Ectodermal cell (in vitro differentiated cells): ENCODE measurements at regions not wholly inside any gene's neighbourhood (a gene's known extent, or its start where the extent isn't known, plus 50 kb on each side); places are given as distances from the start of the nearest gene placed in this dataset.

Source experiments
- H3K27ac ChIP-seq: 2 replicates; pipeline ENCODE4 v1.7.0; 2013; ENCODE audit warnings: mild to moderate bottlenecking, low read depth, low read length; ENCODE audit not compliant: insufficient read depth, poor library complexity, severe bottlenecking
- H3K27me3 ChIP-seq: 2 replicates; pipeline ENCODE4 v1.7.0; 2013; ENCODE audit warnings: mild to moderate bottlenecking, low read length; ENCODE audit not compliant: insufficient read depth, control insufficient read depth, poor library complexity, severe bottlenecking
- H3K36me3 ChIP-seq: one replicate; pipeline ENCODE4 v1.7.0; 2013; ENCODE audit warnings: low read length; ENCODE audit not compliant: control insufficient read depth, insufficient read depth
- H3K4me1 ChIP-seq: one replicate; pipeline ENCODE4 v1.7.0; 2013; ENCODE audit warnings: low read length; ENCODE audit not compliant: control insufficient read depth, insufficient read depth
- H3K4me3 ChIP-seq: 2 replicates; pipeline ENCODE4 v1.7.0; 2013; ENCODE audit warnings: low read depth, low read length, control low read depth; ENCODE audit not compliant: insufficient read depth
- H3K9me3 ChIP-seq: 2 replicates; pipeline ENCODE4 v1.7.0; 2013; ENCODE audit warnings: mild to moderate bottlenecking, low read length, moderate library complexity; ENCODE audit not compliant: control insufficient read depth
- whole genome bisulfite sequencing, 2 experiments: methylation state at CpG; one replicate each; pipeline ENCODE4 v1.1.7; 2013; ENCODE audit warnings: missing lambda C conversion rate in 2 of 2; 5-methylcytosine and 5-hydroxymethylcytosine counted together

- 83% methylated on average over 1 of the region's 1 CpG; no CpG with 5 or more reads in 1 of the 2 experiments for WGBS, 2 experiments
- H3K9me3 ChIP-seq = no peaks in the 10 kb centered on the region
- no peaks in the 10 kb centered on the region for H3K27me3 ChIP-seq
- no peaks in the 10 kb centered on the region for H3K36me3 ChIP-seq
- no peak overlapping the region for H3K4me3 ChIP-seq
- peaks cover 5% of the 10 kb centered on the region for H3K4me1 ChIP-seq
- H3K27ac ChIP-seq = no peak overlapping the region
Observed at GRCh38 chr4:174133551-174133950, 149.9 kb downstream of the FBXO8 start.

- Histone ChIP-seq H3K4me3 (no peak overlapping the region), H3K27ac (no peak overlapping the region), H3K4me1 (peaks cover 5% of the 10 kb centered on the region), H3K9me3 (no peaks in the 10 kb centered on the region), H3K36me3 (no peaks in the 10 kb centered on the region), H3K27me3 (no peaks in the 10 kb centered on the region)
Observed at GRCh38 chr4:174131901-174132300, 151.6 kb downstream of the FBXO8 start.

- H3K27me3 ChIP-seq = no peaks in the 10 kb centered on the region
- 91 to 92% methylated on average over 1 of the region's 1 CpG for WGBS, 2 experiments
- no peaks in the 10 kb centered on the region for H3K4me1 ChIP-seq
- H3K4me3 ChIP-seq = no peak overlapping the region
- no peaks in the 10 kb centered on the region for H3K36me3 ChIP-seq
- no peak overlapping the region for H3K27ac ChIP-seq
- H3K9me3 ChIP-seq = no peaks in the 10 kb centered on the region
Observed at GRCh38 chr4:174122705-174123104, 160.8 kb downstream of the FBXO8 start.

GRCh38 chr4:174120446-174121295, 162.8 kb downstream of the FBXO8 start:
- Histone ChIP-seq H3K4me3 (peak overlapping the region; percentile 11), H3K9me3 (no peaks in the 10 kb centered on the region), H3K27ac (no peak overlapping the region), H3K36me3 (no peaks in the 10 kb centered on the region), H3K4me1 (no peaks in the 10 kb centered on the region), H3K27me3 (no peaks in the 10 kb centered on the region)
- 26 to 27% methylated on average over 19 to 21 of the region's 21 CpGs for WGBS, 2 experiments

GRCh38 chr4:174119830-174120229, 163.6 kb downstream of the FBXO8 start:
- no peaks in the 10 kb centered on the region for H3K27me3 ChIP-seq
- no peaks in the 10 kb centered on the region for H3K4me1 ChIP-seq
- no peaks in the 10 kb centered on the region for H3K9me3 ChIP-seq
- WGBS, 2 experiments = 68 to 73% methylated on average over 1 to 3 of the region's 3 CpGs
- no peak overlapping the region for H3K4me3 ChIP-seq
- H3K36me3 ChIP-seq = no peaks in the 10 kb centered on the region
- no peak overlapping the region for H3K27ac ChIP-seq

- Histone ChIP-seq H3K4me3 (no peak overlapping the region), H3K27me3 (no peaks in the 10 kb centered on the region), H3K27ac (no peak overlapping the region), H3K9me3 (no peaks in the 10 kb centered on the region), H3K4me1 (no peaks in the 10 kb centered on the region), H3K36me3 (no peaks in the 10 kb centered on the region)
- WGBS, 2 experiments = 96 to 98% methylated on average over 4 of the region's 4 CpGs
Observed at GRCh38 chr4:174119051-174119450, 164.4 kb downstream of the FBXO8 start.

GRCh38 chr4:174118171-174118570, 165.3 kb downstream of the FBXO8 start:
- Histone ChIP-seq H3K4me1 (no peaks in the 10 kb centered on the region), H3K27ac (no peak overlapping the region), H3K27me3 (no peaks in the 10 kb centered on the region), H3K9me3 (no peaks in the 10 kb centered on the region), H3K4me3 (no peak overlapping the region), H3K36me3 (no peaks in the 10 kb centered on the region)
- WGBS, 2 experiments = 92% methylated on average over 4 of the region's 4 CpGs

GRCh38 chr4:174117445-174117844, 166.0 kb downstream of the FBXO8 start:
- 97 to 98% methylated on average over 6 to 8 of the region's 8 CpGs for WGBS, 2 experiments
- no peak overlapping the region for H3K4me3 ChIP-seq
- no peaks in the 10 kb centered on the region for H3K27me3 ChIP-seq

GRCh38 chr4:174116021-174116420, 167.4 kb downstream of the FBXO8 start:
- H3K4me3 ChIP-seq = no peak overlapping the region
- H3K27me3 ChIP-seq = no peaks in the 10 kb centered on the region
- H3K27ac ChIP-seq = no peak overlapping the region
- H3K4me1 ChIP-seq = no peaks in the 10 kb centered on the region
- WGBS, 2 experiments = 91% methylated on average over 4 of the region's 4 CpGs
- no peaks in the 10 kb centered on the region for H3K36me3 ChIP-seq
- no peaks in the 10 kb centered on the region for H3K9me3 ChIP-seq

More at GRCh38 chr4:174117445-174117844, 166.0 kb downstream of the FBXO8 start:
- no peaks in the 10 kb centered on the region for H3K36me3 ChIP-seq
- no peak overlapping the region for H3K27ac ChIP-seq
- no peaks in the 10 kb centered on the region for H3K9me3 ChIP-seq
- no peaks in the 10 kb centered on the region for H3K4me1 ChIP-seq

GRCh38 chr4:174111422-174111821, 172.0 kb downstream of the FBXO8 start:
- no peak overlapping the region for H3K4me3 ChIP-seq
- no peak overlapping the region for H3K27ac ChIP-seq
- 96 to 97% methylated on average over 2 of the region's 2 CpGs for WGBS, 2 experiments
- H3K36me3 ChIP-seq = no peaks in the 10 kb centered on the region
- H3K4me1 ChIP-seq = no peaks in the 10 kb centered on the region
- no peaks in the 10 kb centered on the region for H3K9me3 ChIP-seq
- H3K27me3 ChIP-seq = no peaks in the 10 kb centered on the region
